Activated CD4-positive, alpha-beta T cell treated with anti-CD3 and anti-CD28 coated beads for 48 hours (primary cell): ENCODE measurements at regions not wholly inside any gene's neighbourhood (a gene's known extent, or its start where the extent isn't known, plus 50 kb on each side); places are given as distances from the start of the nearest gene placed in this dataset.

Experiments used
- DNase-seq: peaks from one replicate; pipeline ENCODE4 v3.0.0-alpha.2; 2020

- no peak for DNase-seq
Observed at GRCh38 chr12:39124768-39125167, 219.4 kb upstream of the CPNE8 start.

GRCh38 chr12:39123580-39124253, 218.3 kb upstream of the CPNE8 start:
- no peak for DNase-seq

DNA sequence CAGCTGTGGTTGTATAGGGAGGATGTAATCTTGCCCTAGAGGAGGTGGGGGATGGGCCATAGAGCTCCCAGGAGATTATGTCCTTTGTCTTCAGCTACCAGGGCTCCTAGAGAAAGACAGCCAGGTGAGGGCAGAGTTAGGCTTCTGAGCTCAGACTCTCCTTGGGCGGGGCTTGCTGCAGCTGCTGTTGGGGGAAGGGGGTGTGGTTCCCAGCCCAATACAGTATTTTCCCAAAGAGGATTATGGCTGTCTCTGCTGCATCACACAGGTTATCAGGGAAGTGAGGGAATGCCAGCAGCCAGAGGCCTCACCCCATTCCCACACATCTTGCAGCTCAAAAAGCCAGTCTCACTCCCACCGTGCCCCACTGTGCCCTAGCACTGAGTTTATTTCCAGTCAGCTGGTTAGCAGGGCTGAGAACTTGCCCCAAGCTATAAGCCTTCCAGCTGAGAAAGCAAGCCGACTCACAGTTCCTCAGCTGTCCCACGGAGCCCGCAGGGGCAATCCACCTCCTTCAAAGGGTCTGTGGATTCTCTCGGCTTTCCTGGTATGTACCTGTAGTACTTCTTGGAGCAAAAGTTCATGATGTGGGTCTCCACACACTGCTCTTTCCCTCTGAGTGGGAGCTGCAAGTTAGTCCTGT, 217.3 kb upstream of the CPNE8 start:
- DNase-seq: no peak

DNA sequence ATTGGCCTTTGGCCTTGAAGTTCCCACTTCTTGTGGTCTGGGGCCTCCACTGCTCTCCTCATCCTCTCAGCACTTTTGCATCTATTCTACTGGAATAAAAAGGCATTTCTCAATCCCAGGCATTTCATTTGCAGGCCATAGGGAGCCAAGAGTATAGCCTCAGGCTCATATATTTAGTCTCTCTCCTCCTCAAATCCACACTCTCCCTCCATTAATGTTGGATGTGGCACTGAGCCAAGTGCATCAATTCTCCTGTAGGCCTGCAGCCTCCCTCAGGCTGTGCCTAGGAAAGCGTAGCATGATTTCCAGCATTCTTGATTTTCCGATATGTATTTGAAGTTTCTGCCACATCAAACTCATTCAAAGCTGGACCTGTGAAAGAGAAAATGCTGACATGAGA, 211.5 kb upstream of the CPNE8 start:
- DNase-seq: no peak

DNA sequence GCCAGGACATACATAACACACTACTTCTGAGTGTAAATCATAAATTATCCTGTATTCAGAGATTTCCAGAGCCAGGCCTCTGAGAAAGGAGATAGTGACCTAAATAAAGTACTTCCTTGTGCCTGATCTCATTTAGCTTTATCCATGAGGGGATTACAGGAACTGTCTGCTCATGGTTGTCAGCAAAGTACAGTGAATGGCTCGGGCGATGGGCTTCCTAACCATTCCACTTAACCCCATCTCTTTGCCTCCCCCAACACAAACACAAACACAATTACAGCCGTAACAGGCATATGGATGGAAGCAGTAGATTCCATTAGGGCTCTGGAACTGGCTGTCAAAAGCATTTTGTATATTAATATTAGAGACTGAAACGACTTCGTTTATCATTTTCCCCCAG, 206.7 kb upstream of the CPNE8 start:
- DNase-seq: no peak

GRCh38 chr12:39105111-39105510, 199.7 kb upstream of the CPNE8 start:
- no peak for DNase-seq

- DNase-seq: no peak
Observed at GRCh38 chr12:39103552-39104165, 198.3 kb upstream of the CPNE8 start.

GRCh38 chr12:39102474-39103209, 197.3 kb upstream of the CPNE8 start:
- no peak for DNase-seq

DNA sequence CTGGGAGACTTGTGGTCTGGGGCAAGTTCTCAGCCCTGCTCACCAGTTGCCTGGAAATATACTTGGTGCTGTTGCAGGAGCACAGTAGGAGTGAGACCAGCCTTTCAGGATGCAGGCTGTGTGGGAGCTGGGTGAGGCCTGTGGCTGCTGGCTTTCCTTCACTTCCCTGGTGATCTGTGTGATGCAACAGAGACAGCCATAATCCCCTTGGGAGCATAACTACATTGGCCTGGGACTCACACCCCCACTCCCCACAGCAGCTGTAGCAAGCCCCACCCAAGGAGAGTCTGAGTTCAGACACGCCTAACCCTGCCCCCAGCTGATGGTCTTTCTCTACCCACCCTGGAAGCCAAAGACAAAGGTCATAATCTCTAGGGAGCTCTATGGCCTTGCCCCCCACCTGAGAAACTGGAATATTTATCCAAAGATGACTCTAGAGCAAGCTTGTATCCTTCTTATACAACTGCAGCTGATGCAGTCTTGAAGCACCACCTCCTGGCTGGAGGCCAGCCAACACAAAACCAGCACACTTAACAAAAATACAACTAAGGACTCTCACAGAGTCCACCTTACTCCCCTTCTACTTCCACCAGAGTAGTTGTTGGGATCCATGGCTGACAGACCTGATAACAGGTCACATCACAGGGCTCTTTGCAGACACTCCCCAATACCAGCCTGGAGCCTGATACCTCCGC, 190.4 kb upstream of the CPNE8 start:
- DNase-seq: no peak

- DNase-seq: no peak
Observed at GRCh38 chr12:39081910-39082309, 176.5 kb upstream of the CPNE8 start.

DNA sequence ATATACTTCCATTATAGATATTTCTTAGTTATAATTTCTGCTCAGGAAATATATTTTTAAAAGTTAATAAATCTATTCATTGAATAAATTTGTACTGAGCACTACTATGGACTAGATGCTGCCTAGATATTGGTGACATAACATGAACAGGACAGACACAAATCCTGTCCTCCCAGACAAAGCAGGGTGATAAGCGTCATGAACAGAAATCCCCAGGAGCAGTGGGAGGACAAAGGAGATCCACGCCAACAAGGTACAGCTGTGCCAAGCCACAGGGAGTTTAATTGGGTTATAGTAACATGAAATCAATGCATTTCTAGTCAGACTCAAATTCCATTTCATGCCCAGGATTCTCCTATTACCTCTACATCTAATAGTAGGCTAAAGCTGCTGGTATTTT, 171.8 kb upstream of the CPNE8 start:
- no peak for DNase-seq

DNA sequence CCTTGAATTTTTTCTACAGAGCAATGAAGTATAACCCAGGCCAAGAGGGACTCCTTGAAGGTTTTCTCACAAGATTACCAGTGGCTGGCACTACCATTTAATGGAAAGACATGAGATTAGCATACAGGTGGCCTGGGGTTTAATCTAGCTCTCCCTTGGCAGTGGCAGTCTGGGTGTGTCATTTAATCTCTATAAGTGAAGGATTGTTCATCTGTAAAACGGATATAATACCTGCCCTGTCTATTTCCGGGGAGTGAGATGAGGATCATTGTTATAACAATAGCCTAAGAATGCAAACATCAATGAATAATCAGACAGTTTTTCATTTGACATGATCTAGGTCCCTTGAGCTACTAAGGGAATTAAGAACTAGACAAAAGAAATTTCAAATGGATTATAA, 168.7 kb upstream of the CPNE8 start:
- DNase-seq: no peak

DNA sequence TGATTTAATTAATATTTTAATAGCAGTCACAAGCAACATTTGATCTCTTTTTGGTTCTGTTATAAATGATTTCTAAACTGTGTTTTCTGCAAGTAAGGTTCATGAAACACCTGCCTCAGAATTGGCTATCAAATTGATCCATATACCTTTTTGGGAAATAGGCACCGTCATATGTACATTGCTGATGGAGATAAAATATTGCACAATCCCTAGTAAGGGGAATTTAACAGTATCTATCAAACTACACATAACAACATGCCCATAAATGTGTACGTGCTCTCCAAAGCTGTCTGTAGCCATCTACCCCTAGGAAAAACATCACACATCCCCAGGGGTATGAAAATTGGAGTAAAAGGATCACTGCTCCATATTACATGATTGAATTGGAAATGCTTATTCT, 167.3 kb upstream of the CPNE8 start:
- DNase-seq: no peak

DNA sequence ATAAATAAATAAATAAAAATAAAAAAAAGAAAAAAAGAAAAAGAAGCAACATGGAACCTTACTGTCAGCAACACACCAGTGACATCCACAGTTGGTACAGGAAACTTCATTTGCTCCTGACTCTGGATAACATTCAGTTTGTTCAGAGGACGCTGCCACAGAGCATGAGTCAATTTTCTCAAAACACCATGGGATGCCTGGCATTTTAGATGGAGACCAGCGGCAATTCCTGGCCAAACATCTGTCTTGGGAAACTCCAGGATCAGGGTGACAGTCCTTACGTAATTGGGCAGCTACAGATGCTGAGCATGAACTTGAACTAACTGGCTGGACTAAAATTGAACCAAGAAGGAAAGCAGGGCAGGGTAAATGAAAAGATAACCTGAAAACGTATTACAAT, 166.2 kb upstream of the CPNE8 start:
- no peak for DNase-seq

GRCh38 chr12:39070775-39071174, 165.4 kb upstream of the CPNE8 start:
- no peak for DNase-seq

- no peak for DNase-seq
Observed at GRCh38 chr12:39065455-39065854, 160.1 kb upstream of the CPNE8 start.

GRCh38 chr12:39064708-39065107, 159.3 kb upstream of the CPNE8 start:
- DNase-seq: no peak

GRCh38 chr12:39062266-39062996, 157.0 kb upstream of the CPNE8 start:
- DNase-seq: no peak

DNA sequence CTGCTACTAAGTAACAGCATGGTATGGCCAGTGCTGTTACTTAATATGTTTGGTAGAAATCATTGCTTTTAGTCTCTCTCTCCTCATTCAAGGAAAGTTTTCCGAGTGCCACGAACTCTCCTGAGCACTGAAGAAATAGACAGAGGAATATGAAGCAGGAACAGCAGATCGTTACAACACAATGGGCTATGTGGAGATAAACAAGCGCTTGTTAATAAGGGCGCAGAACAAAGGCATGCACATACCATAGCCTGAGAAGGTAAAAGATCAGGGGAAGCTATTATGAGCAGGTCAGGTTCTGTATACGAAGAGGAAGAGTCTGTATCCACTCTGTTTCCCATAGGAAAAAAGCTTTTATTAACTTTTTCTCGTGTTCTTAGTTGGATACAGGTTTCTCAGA, 156.2 kb upstream of the CPNE8 start:
- no peak for DNase-seq

GRCh38 chr12:39048395-39048794, 143.0 kb upstream of the CPNE8 start:
- no peak for DNase-seq

DNA sequence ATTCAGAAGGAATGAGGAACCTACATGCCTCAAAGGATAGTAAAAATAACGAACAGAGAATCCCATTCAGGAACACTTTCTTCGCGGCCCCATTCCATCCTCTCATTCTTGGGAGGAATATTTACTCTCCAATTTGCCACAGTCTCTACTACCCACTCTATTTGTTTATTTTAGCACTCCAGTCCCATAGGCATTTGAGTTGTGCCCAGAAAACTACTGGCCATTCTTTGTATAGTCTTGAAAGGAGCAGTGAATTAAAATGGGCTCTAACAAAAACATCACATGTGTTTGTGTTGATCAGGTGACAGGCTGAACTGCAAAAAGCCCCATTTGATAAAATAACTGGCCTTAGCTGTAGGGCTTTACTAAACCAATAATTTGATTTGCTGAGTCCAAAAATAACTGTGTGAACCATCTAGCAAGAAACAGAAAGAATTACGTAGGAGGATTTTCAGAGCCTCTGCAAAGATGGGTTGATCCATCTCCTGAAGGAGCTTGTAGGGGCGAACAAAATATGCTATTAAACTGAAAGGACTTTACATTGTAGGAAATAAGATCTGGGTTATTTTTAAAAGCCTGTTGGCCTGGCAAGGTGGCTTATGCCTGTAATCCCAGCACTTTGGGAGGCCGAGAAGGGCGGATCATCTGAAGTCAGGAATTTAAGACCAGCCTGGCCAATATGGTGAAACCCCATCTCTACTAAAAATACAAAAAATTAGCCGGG, 142.3 kb upstream of the CPNE8 start:
- DNase-seq: no peak

DNA sequence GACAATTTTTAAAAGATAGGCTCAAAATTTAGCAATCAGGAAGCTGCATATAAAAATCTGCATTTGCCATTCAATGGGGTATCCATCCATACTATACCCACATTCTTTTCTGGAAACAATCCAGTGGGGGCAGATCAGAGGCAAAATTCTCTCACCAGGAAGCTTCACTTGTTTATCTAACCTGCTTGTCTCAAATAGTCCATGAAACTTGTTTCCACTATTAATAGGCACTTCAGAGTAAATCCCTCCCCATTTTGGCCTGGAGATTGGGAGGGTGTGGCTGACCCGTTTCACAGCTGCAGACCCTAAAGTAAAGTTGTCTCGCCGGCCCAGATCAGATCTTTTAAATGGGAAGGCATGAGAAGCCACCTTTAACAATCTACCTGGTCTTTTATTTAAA, 139.4 kb upstream of the CPNE8 start:
- DNase-seq: no peak
